Liver (tissue), 7 donors: ENCODE measurements at regions not wholly inside any gene's neighbourhood (a gene's known extent, or its start where the extent isn't known, plus 50 kb on each side); places are given as distances from the start of the nearest gene placed in this dataset.

Source experiments
- DNase-seq: peaks from one replicate; pipeline ENCODE4 v3.0.0-alpha.2; 2017; ENCODE audit warnings: low spot score
- H3K27ac ChIP-seq, 2 donors: one replicate each; pipeline ENCODE4 v1.7.0; 2013; ENCODE audit warnings: inconsistent platforms in 2 of 2, low read length in 2 of 2, control low read depth in 1 of 2, low read depth in 1 of 2, mild to moderate bottlenecking in 1 of 2
- H3K27me3 ChIP-seq, 4 donors: one replicate each; pipeline versions ENCODE4 v1.6.1 to v1.7.0; 2013; ENCODE audit warnings: low read length in 3 of 4, inconsistent platforms in 1 of 4, mild to moderate bottlenecking in 1 of 4, moderate library complexity in 1 of 4; ENCODE audit not compliant: control insufficient read depth in 4 of 4, insufficient read depth in 4 of 4
- H3K36me3 ChIP-seq, 4 donors: one replicate each; pipeline versions ENCODE4 v1.6.1 to v1.7.0; 2013; ENCODE audit warnings: low read length in 3 of 4, mild to moderate bottlenecking in 3 of 4, low read depth in 1 of 4, moderate library complexity in 1 of 4; ENCODE audit not compliant: control insufficient read depth in 4 of 4, insufficient read depth in 3 of 4
- H3K4me1 ChIP-seq, 4 donors: one replicate each; pipeline versions ENCODE4 v1.6.1 to v1.7.0; 2013; ENCODE audit warnings: low read length in 3 of 4, mild to moderate bottlenecking in 3 of 4, moderate library complexity in 1 of 4; ENCODE audit not compliant: control insufficient read depth in 4 of 4, insufficient read depth in 4 of 4
- H3K4me3 ChIP-seq, 3 donors: one replicate each; pipeline versions ENCODE4 v1.6.1 to v1.7.0; 2013; ENCODE audit warnings: low read length in 3 of 3, control low read depth in 1 of 3, low read depth in 1 of 3, mild to moderate bottlenecking in 1 of 3
- H3K9ac ChIP-seq, 2 donors: one replicate each; pipeline ENCODE4 v1.7.0; 2013; ENCODE audit warnings: low read length in 2 of 2, mild to moderate bottlenecking in 2 of 2, moderate library complexity in 2 of 2, control low read depth in 1 of 2, low read depth in 1 of 2
- H3K9me3 ChIP-seq, 4 donors: one replicate each; pipeline versions ENCODE4 v1.6.1 to v1.7.0; 2013; ENCODE audit warnings: low read length in 3 of 4; ENCODE audit not compliant: control insufficient read depth in 4 of 4
- EGR1 ChIP-seq, 2 donors: IDR thresholded peaks; 2 replicates each; pipeline ENCODE4 v1.6.1; 2016 to 2018; ENCODE audit warnings: antibody characterized with exemption in 2 of 2, low read depth in 2 of 2
- HNF4A ChIP-seq, 2 donors: conservative IDR thresholded peaks; 2 replicates each; pipeline ENCODE4 v1.6.1; 2016; ENCODE audit warnings: antibody characterized with exemption in 2 of 2, mild to moderate bottlenecking in 2 of 2
- JUND ChIP-seq, 2 donors: IDR thresholded peaks; 2 replicates each; pipeline ENCODE4 v1.6.1; 2016; ENCODE audit warnings: antibody characterized with exemption in 2 of 2
- NR2F2 ChIP-seq: IDR thresholded peaks from 2 replicates; pipeline ENCODE4 v1.6.1; 2016; ENCODE audit warnings: antibody characterized with exemption
- RAD21 ChIP-seq, 2 donors: IDR thresholded peaks; 2 replicates each; pipeline ENCODE4 v1.6.1; 2016; ENCODE audit warnings: antibody characterized with exemption in 2 of 2, mild to moderate bottlenecking in 2 of 2
- RXRA ChIP-seq, 2 donors: IDR thresholded peaks; 2 replicates each; pipeline ENCODE4 v1.6.1; 2017 to 2018; ENCODE audit warnings: antibody characterized with exemption in 2 of 2, mild to moderate bottlenecking in 1 of 2
- TAF1 ChIP-seq: conservative IDR thresholded peaks from 2 replicates; pipeline ENCODE4 v1.6.1; 2016; ENCODE audit warnings: antibody characterized with exemption, mild to moderate bottlenecking
- YY1 ChIP-seq: IDR thresholded peaks from 2 replicates; pipeline ENCODE4 v1.6.1; 2016; ENCODE audit warnings: antibody characterized with exemption, mild to moderate bottlenecking
- WGBS: extraction: QIAGEN DNeasy Blood & Tissue Kit; methylation state at CpG from one replicate; pipeline ENCODE4 v1.1.7; 2013; 5-methylcytosine and 5-hydroxymethylcytosine counted together
- TF ChIP-seq, protein P1 (sequence below): IDR thresholded peaks from 2 replicates; pipeline ENCODE4 v1.6.1; 2016; ENCODE audit warnings: antibody characterized with exemption
- TF ChIP-seq, protein P2 (sequence below): IDR thresholded peaks from 2 replicates; pipeline ENCODE4 v1.6.1; 2016; ENCODE audit warnings: antibody characterized with exemption
- TF ChIP-seq, protein P3 (sequence below): IDR thresholded peaks from 2 replicates; pipeline ENCODE4 v1.6.1; 2016; ENCODE audit warnings: antibody characterized with exemption
- TF ChIP-seq, protein P4 (sequence below): IDR thresholded peaks from 2 replicates; pipeline ENCODE4 v1.6.1; 2016; ENCODE audit warnings: antibody characterized with exemption, mild to moderate bottlenecking
- donor health status: healthy.
- donor health status: healthy.
- donor health status: healthy.
- donor health status: healthy.

DNA sequence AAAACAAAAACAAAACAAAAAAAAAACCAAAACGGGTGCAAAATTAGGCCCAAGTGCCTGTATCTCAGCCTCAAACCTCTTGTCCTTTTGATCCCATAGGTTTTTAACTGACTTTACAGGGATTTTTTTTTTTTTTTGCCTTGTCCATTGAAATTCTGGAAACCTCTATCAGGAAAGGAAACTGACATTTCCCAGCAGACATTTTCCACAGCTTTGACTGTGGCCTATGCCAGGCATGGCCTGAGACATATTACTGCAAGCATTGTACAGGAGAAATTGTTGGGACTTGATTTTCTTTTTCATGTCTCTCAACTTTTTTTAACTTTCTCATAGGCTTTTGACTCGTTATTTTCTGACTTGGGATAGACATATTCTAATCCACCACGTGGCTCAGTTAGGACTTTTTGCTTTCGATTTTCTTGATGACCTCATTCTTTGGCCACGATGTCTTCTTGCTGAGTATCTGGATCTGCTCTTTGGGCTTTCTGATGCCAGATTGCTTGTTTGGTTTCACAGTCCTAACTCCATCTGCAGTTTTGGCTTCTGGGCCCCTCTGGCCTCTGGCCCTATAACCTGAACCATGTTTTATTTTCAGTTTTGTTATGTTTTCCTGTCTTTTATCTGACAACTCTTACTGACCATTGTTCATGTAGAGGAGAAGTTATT is 336.1 kb upstream of the C11orf87 start:
- WGBS: 58% methylated on average over 5 of the region's 5 CpGs
- H3K27me3 ChIP-seq: no peaks in the 10 kb centered on the region
- no peaks in the 10 kb centered on the region for H3K4me1 ChIP-seq
- H3K36me3 ChIP-seq: no peaks in the 10 kb centered on the region
- no peak for DNase-seq
- H3K4me3 ChIP-seq: no peak overlapping the region
- TF ChIP-seq NR2F2 (no peak), HNF4A (conservative IDR thresholded peaks at IDR 0.05) (peak in 1 of 2 donors; percentile 83), YY1 (peak; percentile 52), JUND (IDR thresholded peaks at IDR 0.05) (peak in 1 of 2 donors; percentile 86)
- TF ChIP-seq, protein P1, sequence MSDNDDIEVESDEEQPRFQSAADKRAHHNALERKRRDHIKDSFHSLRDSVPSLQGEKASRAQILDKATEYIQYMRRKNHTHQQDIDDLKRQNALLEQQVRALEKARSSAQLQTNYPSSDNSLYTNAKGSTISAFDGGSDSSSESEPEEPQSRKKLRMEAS: peak; percentile 17
- TF ChIP-seq, protein P2, sequence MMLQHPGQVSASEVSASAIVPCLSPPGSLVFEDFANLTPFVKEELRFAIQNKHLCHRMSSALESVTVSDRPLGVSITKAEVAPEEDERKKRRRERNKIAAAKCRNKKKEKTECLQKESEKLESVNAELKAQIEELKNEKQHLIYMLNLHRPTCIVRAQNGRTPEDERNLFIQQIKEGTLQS: no peak
- H3K9ac ChIP-seq: no peak overlapping the region
- peak overlapping the region in 1 of 2 donors; percentile 29 for H3K27ac ChIP-seq
- no peaks in the 10 kb centered on the region for H3K9me3 ChIP-seq

DNA sequence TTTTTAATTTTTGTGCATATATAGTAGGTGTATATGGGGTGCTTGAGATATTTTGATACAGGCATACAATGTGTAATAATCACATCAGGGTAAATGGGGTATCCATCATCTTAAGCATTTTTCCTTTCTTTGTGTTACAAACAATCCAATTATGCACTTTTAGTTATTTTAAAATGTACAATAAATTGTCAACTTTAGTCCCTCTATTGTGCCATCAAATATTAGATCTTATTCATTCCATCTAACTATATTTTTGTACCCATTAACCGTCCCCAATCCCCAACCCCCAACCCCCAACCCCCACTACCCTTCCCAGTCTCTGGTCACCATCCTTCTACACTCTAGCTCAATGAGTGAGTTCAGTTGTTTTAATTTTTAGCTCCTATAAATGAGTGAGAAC is 335.1 kb upstream of the C11orf87 start:
- Histone ChIP-seq H3K9ac (no peak overlapping the region), H3K4me3 (no peak overlapping the region), H3K36me3 (no peaks in the 10 kb centered on the region), H3K27me3 (no peaks in the 10 kb centered on the region), H3K9me3 (no peaks in the 10 kb centered on the region), H3K27ac (no peak overlapping the region), H3K4me1 (no peaks in the 10 kb centered on the region)
- 68% methylated on average over 1 of the region's 1 CpG for WGBS
- DNase-seq: no peak
- TF ChIP-seq JUND (IDR thresholded peaks at IDR 0.05) (no peak), EGR1 (IDR thresholded peaks at IDR 0.05; ENCODE audit: low read depth in 2 of 2) (no peak), RAD21 (IDR thresholded peaks at IDR 0.05) (no peak), NR2F2 (no peak), RXRA (IDR thresholded peaks at IDR 0.05) (no peak), HNF4A (conservative IDR thresholded peaks at IDR 0.05) (no peak), TAF1 (no peak)
- TF ChIP-seq, protein P3, sequence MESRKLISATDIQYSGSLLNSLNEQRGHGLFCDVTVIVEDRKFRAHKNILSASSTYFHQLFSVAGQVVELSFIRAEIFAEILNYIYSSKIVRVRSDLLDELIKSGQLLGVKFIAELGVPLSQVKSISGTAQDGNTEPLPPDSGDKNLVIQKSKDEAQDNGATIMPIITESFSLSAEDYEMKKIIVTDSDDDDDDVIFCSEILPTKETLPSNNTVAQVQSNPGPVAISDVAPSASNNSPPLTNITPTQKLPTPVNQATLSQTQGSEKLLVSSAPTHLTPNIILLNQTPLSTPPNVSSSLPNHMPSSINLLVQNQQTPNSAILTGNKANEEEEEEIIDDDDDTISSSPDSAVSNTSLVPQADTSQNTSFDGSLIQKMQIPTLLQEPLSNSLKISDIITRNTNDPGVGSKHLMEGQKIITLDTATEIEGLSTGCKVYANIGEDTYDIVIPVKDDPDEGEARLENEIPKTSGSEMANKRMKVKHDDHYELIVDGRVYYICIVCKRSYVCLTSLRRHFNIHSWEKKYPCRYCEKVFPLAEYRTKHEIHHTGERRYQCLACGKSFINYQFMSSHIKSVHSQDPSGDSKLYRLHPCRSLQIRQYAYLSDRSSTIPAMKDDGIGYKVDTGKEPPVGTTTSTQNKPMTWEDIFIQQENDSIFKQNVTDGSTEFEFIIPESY: no peak
- TF ChIP-seq, protein P2: no peak
- TF ChIP-seq, protein P4, sequence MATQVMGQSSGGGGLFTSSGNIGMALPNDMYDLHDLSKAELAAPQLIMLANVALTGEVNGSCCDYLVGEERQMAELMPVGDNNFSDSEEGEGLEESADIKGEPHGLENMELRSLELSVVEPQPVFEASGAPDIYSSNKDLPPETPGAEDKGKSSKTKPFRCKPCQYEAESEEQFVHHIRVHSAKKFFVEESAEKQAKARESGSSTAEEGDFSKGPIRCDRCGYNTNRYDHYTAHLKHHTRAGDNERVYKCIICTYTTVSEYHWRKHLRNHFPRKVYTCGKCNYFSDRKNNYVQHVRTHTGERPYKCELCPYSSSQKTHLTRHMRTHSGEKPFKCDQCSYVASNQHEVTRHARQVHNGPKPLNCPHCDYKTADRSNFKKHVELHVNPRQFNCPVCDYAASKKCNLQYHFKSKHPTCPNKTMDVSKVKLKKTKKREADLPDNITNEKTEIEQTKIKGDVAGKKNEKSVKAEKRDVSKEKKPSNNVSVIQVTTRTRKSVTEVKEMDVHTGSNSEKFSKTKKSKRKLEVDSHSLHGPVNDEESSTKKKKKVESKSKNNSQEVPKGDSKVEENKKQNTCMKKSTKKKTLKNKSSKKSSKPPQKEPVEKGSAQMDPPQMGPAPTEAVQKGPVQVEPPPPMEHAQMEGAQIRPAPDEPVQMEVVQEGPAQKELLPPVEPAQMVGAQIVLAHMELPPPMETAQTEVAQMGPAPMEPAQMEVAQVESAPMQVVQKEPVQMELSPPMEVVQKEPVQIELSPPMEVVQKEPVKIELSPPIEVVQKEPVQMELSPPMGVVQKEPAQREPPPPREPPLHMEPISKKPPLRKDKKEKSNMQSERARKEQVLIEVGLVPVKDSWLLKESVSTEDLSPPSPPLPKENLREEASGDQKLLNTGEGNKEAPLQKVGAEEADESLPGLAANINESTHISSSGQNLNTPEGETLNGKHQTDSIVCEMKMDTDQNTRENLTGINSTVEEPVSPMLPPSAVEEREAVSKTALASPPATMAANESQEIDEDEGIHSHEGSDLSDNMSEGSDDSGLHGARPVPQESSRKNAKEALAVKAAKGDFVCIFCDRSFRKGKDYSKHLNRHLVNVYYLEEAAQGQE: no peak
